Right ventricle myocardium superior (tissue), 1 donor: ENCODE measurements at regions not wholly inside any gene's neighbourhood (a gene's known extent, or its start where the extent isn't known, plus 50 kb on each side); places are given as distances from the start of the nearest gene placed in this dataset.

Source experiments
- ATAC-seq: fragments of 200-7000 bp; cut with Tn5 transposase; one replicate; pipeline ENCODE4 v1.9.1; 2020; ENCODE audit warnings: mild to moderate bottlenecking; ENCODE audit not compliant: poor library complexity
- DNase-seq: peaks from one replicate; pipeline ENCODE4 v3.0.0-alpha.2; 2020
- intact Hi-C: fragments of 100-400 bp; cut with DNase I; formaldehyde crosslinking; loops from one replicate; pipeline ENCODE4 v1.11.2; 2022
- donor health status: DM: no; HTN: yes; CAD: no; lungs with severe emphysema.

- DNase-seq (no peak), ATAC-seq (no peak)
- intact Hi-C loops, result no loop called here
These were observed 77.1 kb upstream of the PABPC4L start for GRCh38 chr4:134278675-134279074.

GRCh38 chr4:134276476-134276875 is 74.9 kb upstream of the PABPC4L start:
- DNase-seq, result no peak
- intact Hi-C loops, result no loop called here
- no peak for ATAC-seq

GRCh38 chr4:134260126-134260525 is 58.5 kb upstream of the PABPC4L start:
- intact Hi-C loops, result no loop called here
- DNase-seq (no peak), ATAC-seq (no peak)
